Activated effector memory CD4-positive, alpha-beta T cell treated with Interleukin-2 at 50 U/mL for 16 hours (primary cell): ENCODE measurements at regions not wholly inside any gene's neighbourhood (a gene's known extent, or its start where the extent isn't known, plus 50 kb on each side); places are given as distances from the start of the nearest gene placed in this dataset.
"Not testable (repeated sequence)": the region's sequence is repeated elsewhere in the genome, so short reads cannot be mapped to it uniquely, and the experiment has no call there.

ENCODE experiments used
- DNase-seq: peaks from one replicate; pipeline ENCODE4 v3.0.0-alpha.2; 2020

DNA sequence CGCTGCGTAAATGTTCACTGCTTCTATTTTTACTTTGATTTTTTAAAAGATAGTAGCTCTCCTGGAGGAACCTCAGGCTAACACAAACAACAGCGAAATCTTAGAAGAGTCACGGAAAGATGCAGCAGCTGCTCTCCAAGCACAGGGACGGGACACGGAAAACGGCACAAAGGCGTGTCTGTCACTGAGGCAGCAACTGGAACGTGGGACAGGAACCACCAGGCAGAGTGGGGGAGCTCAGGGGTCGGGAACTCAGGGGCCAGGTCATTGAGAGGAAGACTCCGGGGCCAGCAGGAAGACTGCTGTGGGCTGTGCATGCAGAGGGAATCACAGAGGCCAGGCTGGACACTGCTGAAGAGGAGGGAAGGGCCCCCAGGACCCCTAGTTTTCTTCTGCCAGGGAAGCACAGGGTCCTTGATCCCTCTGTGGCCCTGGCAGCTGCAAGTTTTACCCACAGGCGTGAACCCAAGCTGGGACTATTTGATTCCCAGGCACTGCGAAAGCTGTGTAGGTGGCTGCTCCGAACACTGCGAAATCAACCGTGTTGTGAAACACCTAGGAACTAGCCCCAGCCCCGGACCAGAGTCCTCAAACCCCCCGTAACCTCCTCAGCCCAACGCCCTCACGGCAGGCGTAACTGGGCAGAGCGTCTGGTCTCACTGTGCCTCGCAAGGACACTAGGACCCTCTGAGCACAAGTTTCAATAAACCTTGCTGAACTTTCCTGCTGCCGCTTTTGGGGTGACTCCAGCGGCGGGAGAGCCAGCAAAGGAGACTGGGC, 263.0 kb downstream of the EIPR1 start:
- no peak for DNase-seq

DNA sequence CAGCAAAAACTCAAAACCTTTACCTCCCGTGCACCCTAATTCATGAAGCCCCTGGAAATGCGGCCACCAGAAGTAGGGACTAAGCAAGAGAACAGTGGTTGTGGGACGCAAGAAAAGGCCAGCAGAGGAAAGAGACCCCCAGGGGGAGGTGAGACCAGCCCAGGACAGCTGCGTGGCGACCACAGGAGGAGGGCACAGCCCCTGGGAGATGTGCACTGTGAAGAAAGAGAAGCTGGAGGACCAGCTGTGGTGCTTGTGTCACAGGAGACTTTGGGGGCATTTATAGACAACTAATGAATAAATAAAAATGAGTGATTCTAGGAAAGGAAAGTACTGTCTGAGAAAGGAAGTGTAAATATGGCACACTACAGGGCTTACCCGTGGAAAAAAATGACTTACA, 263.8 kb downstream of the EIPR1 start:
- no peak for DNase-seq

GRCh38 chr2:3113122-3113521, 264.5 kb downstream of the EIPR1 start:
- no peak for DNase-seq

DNA sequence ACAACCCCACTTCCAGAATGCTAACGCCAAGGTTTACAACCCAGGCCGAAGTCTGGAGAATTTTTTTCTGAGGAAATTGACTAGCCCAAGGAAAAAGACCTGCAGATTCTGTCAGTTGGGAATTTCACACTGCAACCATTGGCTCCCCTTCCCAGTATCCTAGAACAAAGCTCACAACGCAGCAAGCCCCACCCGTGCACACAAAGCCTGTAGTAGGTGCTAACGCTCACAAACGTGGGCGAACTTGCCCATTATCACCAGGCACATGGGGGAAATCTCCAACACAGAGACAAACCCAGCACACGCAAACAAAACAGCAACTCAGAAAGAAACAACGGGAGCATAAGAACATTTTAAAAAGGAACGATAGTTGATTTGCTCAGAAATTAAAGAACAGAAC, 265.1 kb downstream of the EIPR1 start:
- DNase-seq: no peak

DNA sequence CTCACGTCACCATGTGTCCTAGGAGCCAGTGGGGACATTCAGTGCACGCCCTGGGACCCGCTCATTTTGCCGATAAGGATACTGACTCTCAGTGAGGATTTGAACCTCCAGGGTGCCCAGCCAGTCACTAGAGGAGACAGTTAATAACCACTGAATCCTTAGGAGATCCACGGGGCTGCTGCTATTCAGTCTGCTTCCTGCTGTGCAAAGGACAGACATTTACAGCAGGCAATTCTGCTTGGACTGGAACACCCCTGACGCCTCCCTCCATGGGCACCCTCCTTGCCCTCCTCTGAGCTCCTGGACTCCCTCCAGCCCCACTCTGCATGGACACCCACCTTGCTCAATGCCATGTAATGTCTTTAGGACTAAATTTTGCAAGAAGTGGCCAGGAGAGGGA, 265.5 kb downstream of the EIPR1 start:
- DNase-seq: no peak

- DNase-seq: no peak
Measured at GRCh38 chr2:3110994-3111666, 266.5 kb downstream of the EIPR1 start.

GRCh38 chr2:3110555-3110954, 267.1 kb downstream of the EIPR1 start:
- no peak for DNase-seq

- DNase-seq: no peak
Measured at GRCh38 chr2:3108710-3109702, 268.6 kb downstream of the EIPR1 start.

DNA sequence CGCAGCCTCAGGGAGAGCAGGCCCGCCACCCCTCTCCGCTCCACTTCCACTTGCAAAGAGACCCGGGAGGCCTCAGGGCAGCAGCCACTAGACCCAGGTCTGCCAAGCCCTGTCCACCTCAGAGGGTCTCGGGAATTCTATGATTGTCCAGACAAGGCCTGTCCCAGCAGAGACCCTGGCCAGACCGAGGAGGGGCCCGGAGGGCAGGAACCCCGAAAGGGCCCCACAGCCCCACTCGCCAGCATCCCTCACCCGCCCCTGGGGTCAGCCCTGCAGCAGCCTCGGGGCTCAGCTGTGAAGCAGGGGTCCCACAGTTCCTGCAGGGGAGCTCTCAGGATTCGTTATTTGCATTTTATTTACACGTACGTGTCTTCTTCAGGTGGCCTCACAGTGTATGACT, 269.5 kb downstream of the EIPR1 start:
- DNase-seq: no peak

GRCh38 chr2:3107567-3107966, 270.1 kb downstream of the EIPR1 start:
- DNase-seq: no peak

DNA sequence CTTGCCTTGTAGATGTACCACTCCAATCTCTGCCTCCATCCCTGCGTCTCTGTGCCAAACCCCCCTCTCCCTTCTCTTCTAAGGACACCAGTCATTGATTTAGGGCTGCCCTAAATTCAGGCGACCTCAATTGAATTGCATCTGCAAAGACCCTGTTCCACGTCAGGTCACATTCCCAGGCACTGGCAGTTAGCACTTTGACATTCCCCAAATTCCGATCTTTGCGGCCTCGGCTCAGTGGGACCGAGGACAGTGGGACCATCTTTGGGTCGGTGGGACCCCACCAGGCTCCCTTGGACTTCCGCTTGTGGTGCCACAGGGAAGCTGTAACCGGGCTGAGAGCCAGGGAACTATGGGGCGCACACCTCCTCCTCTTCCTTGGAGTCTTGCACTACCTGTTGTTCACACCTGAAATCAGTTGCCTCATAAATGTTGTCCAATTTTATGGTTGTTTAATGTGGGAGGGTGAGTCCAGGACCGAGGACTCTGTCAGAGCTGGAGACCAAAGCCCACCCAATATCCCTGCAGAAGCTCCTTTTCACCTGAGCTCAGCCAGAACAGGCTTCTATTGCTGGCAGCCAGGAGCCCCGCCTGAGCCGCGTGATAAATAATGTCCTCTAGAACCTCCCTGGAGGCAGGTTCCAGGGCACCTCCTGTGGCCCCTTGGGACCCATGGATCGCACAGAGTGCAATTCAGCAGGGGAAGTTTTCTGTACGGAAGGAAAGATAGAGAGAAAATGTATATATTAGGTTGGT, 271.6 kb downstream of the EIPR1 start:
- DNase-seq: no peak

DNA sequence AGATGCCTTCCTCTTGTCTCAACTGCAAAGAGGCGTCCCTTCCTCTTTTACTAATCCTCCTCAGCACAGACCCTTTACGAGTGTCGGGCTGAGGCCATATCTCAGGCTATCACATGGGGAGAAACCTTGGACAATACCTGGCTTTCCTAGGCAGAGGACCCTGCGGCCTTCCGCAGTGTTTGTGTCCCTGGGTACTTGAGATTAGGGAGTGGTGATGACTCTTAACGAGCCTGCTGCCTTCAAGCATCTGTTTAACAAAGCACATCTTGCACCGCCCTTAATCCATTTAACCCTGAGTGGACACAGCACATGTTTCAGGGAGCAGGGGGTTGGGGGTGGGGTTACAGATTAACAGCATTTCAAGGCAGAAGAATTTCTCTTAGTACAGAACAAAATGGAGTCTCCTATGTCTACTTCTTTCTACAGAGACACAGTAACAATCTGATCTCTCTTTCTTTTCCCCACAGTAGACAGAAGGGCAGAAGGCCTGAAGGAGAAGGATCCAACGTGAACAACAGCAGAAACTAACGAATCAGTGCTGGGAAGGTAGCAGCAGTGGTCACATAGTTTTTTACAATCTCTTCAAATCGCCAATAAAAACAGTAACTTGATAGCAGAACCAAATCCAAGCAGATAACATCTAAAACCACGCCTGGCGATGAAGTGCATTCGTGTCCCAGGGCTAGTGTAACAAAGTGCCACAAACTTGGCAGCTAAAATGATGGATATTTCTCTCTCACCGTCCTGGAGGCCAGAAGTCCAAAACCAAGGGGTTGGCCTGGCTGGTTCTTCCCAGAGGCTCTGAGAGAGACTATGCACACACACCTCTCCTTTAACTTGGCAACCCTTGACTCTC, 272.4 kb downstream of the EIPR1 start:
- not testable (repeated sequence) for DNase-seq

- DNase-seq: no peak
Measured at GRCh38 chr2:3104261-3104660, 273.4 kb downstream of the EIPR1 start.

DNA sequence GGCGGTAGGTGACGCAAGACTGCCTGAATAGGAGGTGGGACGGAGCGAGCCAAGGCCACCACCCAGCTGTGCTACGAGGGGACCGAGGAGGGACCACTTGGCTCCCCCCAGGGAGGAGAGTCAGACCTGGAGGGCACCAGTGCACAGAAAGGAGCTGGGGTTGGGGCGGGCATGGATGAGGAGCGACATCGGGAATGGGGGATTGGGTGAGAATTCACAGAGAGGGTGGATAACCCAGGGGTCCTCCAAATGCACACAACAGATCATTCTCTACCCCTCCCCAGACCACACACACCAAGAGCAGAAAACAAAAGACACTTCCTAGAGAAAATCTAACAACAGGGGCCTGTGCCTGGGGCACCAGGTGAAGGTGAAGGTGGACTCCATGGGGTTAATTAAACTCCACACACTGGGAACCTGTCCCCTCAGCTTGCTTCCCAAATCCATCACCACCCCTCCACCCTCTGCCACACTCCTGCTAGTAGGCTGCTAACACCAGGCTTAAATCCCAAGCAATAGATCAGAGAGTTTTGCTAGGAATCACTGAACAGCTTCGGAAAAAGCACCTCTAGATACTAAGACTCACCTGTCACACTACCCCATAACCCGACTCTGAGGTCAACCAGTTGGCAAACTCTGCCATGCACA, 274.6 kb downstream of the EIPR1 start:
- no peak for DNase-seq

DNA sequence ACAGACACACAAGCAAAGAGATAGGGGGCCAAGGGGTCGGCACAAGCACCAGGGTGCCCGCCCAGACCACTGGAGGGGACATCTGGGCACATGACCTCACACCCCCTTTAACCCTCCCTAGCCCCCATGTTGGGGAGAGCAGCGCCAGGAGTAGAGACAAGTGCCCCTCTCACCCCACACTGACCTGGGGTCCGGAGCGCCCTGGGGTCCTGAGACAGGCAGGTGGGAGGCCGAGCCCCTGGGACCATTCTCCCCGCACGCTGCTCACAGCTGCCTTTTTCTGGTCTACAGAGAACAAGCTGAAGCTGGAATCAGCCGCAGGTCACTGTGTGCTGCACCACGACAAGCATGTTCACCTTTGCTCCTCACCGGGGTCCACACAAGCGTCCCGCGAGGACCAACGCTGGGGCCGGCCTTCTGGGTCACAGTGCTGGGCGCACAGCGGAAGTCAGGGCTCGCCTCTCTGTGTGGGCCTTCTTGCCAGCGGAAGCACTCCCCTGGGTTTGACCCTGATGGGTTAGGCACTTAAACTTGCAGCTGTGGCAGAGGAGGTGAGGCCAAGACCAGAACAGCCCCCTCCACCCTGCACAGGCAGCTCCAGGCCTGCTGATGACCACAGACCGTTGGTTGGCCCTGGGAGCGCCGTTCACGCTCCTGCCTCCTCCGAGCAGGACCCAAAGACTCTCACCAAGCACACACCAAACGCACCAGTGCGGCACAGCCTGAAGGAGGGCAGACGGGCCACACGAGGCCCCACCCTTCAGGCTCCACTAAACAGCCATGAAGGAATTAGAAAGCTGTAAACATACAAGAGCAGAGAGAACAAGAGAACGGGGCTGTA, 275.3 kb downstream of the EIPR1 start:
- no peak for DNase-seq

- no peak for DNase-seq
Measured at GRCh38 chr2:3101016-3101942, 276.3 kb downstream of the EIPR1 start.

- no peak for DNase-seq
Measured at GRCh38 chr2:3100386-3100785, 277.2 kb downstream of the EIPR1 start.

GRCh38 chr2:3099860-3100234, 277.8 kb downstream of the EIPR1 start:
- no peak for DNase-seq
